NCI-H187 treated with DMSO at 0.1 percent for 48 hours (cell line): ENCODE measurements at regions not wholly inside any gene's neighbourhood (a gene's known extent, or its start where the extent isn't known, plus 50 kb on each side); places are given as distances from the start of the nearest gene placed in this dataset.
A peak's percentile ranks its signal among the peaks of the same experiment; 100 is the strongest.
"Not testable (repeated sequence)": the region's sequence is repeated elsewhere in the genome, so short reads cannot be mapped to it uniquely, and the experiment has no call there.

ENCODE experiments used
- DNase-seq: peaks from one replicate; lab custom pipeline; 2025; lab: John Stamatoyannopoulos, UW

DNA sequence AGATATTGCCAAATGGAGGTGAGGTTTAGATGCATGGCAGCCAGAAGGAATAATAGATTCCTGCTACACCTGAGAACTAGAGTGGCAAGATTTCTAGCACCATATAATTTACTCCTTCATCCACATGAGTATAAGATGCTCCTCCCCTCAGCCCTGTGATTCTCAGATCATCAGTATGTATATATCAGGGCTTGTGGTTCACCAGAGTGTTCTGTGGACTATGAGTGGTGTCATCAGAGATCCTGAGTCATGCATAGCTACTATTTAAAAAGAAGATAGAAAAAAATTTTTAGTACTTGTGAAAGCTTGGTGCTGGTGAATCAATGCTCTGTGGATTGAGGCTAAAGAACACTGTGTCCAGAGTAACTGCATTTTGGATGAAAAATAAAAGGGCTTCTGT is 285.9 kb downstream of the BMP4 start:
- no peak for DNase-seq

DNA sequence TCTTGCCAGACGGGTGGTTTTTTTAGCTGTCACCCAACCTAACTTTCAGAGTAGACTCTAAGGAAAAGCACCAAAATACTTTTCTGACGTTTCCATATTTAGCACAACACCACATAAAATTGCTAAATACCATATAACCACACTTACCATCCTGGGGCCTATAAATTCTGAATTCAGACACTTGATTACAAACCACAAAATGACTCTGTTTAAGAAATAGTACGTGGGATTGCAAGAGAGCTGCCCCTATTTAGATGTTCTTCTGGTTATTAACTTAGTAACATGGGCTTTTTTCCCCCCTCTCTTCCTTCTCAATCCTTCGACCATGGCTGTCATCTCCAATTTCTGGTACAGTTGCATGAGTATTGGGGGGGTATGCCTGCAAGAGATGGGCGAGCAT is 287.7 kb downstream of the BMP4 start:
- no peak for DNase-seq

DNA sequence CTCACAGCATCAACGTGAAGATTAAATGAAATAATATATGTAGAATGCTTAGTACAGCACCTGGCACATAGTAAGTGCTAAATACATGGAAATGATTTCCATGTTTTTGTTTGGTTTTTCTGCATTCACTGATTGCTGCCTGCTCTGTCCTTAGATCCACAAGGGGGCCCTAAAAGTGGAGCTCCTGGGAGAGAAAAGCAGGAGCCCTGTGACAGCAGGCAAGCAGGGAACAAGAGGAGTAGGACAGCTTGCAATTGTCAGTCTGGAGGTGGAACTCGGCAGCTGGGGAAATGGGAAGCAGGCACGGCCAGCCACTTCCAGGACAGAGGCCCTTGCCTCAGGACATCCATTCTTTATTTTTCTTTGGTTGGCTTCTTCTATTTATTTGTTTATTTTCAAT is 292.9 kb downstream of the BMP4 start:
- DNase-seq: no peak

DNA sequence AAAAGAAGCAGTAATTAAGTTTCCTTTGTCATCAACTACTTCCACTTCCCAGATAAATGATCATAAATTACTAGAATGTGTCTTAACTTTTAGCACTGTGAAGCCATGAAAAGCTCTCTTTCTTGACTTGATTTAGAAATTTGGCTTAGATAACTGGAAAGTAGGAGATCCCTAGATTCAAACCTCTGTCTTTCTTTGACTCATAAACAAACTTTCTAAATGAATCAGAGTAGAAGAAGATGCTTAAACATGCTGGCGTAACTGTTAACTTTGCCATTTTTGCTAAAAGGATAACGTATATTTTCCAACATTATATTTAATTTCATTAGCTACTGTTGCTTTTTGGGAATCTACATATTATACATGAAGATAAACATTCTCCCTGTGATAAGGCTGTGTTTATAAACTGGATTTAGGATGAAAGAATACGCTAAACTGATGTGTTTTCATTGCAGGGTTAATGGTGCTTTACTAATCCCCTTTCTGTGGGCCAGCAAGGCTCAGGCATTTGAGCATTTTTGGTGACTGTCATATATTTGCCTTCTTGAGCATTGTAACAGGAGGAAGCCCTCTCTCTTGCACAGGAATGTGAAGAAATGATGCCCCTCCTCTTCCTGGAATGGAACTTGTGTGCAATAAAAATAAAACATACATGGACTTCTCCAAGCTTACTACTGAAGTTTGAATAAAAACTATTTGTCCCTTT is 301.4 kb downstream of the BMP4 start:
- no peak for DNase-seq

DNA sequence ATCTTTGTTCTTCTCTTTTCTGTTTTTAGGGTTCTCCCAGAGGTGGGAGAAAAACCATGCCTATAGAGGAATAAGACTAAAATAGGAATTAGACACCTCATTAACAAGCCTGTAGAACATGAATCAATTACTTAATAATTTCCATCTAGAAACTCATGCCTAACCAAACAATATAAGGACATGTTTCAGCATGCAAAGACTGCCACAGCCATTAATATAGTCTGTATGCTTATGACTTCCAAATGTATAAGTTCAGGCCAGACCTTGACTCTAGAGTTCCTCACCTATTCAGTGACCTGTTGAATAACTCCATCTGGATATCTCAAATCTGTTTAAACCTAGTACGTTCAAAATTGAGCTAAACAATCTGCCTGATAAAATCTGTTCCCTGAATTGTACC is 304.6 kb downstream of the BMP4 start:
- no peak for DNase-seq

DNA sequence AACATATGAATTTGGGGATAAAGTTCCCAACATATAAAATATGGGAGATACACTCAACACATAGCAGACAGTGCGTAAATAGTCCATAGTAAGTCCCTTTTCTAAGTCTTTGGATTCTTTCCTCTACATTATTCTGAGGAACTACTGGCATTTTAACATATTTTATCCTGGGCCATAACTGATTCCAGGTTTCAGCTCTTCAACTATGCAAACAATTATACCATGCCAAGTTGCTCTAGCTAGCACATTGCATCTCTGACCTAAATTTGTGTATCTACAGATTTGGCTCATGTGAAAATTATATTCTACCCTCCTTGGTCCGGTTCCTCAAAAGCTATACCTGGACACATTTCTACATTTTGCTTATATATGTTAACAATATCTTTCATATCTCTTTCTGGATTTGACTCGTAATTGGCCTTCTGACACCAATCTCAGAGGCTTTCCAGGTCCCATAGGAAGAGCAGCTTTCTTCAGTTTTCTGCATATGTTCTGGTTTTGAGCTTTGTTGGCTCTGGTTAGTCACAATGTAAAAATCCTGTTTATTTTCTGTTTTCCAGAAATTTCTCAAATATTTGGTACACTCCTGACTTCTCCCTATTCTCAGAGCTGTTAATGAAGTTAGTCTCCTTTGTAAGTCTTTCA is 305.4 kb downstream of the BMP4 start:
- no peak for DNase-seq

DNA sequence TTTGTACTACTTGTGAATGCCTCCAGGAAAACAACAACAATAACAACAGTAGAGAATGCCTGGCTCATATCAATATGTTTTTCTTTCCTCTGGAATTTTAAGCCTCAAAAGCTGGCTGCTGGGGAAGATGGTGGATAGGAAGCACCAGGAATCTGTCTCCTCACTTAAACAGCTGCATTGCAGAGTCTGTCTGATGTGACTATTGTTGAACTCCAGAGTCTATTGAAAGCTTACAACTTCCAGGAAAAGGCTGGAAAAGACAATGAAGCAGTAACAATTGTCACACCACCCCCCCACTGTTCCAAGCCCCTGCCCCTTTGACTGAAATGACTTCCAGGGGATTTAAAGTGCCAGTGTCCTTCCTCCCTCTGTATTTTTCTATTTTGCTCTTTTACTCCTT is 309.7 kb downstream of the BMP4 start:
- no peak for DNase-seq

DNA sequence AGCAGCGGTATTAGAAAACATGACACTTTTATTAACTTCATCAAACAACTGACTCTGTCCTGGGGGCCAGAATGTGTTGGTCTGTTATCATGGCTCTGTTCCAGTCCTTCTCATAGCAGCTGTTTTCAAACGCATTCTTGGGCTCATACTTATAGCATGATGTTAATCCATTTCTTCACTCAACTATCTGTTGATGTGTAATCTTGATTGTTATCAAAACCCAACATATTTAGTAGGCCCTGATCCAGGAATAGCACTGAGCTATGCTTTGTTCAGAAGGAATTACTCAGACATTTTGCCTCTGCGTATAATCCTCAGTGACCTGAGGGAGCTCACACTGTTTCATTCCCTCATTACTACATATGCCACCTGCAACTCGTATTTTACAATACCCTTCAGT is 315.9 kb downstream of the BMP4 start:
- no peak for DNase-seq

DNA sequence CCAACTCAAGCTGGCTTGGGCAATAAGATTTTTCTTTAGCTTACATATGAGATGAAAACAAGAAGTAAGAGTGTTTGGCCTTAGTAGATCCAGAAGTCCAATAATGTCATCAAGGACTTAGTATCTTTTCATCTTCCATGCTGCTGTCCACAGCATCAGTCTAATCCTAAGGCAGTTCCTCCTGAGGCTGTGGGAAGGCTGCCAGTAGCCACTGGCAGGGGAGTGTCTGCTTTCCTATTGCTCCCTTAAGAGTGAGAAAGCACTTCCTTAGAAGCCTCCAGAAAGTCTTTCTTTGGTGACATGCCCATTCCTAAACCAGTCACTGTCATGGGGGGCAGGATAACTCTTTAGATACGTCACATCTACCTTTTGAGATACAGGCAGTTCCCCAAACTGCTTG is 317.7 kb downstream of the BMP4 start:
- DNase-seq: no peak

DNA sequence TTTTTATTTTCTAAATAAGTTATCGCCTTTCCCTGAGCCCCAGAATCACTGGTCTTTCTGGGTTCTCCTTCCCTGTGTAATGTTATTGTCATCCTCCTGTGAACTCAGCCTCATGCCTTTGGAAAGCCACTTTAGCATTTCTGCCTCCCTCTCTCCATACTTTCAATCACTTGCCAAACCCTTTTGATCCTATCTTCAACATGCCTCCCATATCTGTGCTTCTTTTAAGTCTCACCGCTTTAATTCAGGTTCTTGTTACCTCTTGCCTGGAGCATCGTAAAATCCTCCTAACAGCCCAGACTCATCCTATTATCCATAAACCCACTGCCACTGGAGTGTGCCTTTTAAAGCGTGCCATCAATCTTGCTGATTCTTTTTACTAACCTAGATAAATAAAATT is 321.8 kb downstream of the BMP4 start:
- DNase-seq: no peak

DNA sequence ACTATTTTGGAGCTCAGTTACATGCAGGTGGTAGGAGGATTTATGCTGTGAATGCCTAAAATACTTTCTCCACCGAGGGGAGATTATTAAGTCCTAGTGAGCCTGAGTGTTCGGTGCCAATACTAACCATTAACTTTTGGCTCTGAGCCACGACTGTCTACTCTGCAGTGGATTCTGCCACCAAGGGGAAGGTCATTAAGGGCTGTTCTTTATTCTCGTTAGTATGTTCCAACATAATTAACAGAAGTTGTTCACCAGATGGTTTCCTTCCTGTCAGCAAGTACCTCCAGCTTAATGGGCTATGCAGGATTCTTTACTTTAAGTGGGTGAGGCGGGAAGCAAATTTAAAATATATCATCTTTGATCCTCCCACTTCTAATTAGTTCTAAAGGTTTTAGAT is 326.3 kb downstream of the BMP4 start:
- peak; percentile 63 for DNase-seq

DNA sequence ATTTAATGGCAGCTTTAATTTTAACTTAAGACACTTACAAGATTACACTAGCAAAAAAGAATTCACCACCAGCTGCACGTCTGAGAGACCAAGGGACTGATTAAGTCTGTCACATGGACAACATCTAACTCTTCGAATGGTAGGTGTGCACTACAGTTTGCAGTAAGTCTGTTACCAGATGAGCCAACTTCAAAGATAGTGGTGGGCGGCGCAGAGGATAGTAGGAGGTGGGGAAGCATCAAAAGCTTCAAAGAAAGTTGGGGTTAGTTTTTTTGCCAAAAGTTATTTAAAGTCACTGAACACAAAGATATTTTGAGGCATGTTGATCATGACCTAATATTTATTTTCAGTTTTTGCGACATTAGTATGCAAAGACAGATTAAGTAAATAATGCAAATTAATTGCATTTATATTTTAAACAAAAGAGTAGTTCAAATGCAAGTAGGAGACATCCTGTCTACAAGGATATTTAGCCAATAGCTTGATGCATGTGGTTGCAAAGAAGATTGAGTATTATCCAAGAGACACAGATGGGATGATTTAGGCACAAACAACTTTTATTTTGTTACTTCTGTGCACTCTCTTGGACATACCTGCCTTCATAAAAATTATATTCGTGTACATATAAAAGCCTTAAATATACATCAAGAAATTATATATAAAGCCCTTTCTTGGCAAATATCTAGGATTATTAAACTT is 327.7 kb downstream of the BMP4 start:
- no peak for DNase-seq

DNA sequence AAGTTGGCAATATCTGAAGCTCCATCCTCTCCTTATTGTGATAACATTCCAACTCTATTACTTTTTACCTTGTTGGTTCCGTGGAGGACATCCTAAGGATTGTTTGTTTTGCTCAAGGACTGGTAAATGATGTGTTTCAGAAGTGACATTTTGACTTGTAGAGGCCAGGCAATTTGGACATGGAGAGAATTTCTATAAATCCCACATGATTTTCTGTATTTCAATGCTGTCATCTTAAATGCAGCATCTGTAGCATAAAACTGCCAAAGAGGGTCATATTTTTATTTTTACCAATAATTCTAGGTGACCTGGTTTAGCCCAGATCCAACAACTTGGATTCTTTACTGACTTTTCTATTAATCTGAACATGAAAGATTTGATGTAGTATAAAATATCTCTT is 328.4 kb downstream of the BMP4 start:
- no peak for DNase-seq

DNA sequence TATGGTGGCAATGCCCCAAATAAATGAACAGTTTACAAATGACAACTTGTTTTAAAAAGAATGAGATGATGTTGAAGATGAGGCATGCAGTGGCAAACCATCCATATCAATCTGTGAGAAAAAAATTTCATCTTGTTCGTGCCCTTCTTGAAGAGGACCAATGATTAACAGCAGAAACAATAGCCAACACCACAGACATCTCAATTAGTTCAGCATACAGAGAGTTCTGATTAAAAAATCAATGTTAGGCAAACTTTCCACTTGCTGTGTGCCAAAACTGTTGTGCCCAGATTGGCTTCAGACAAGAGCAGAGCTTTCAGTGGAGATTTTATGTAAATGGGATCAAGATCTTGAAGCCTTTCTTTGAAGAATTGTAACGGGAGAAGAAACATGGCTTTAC is 329.9 kb downstream of the BMP4 start:
- DNase-seq: no peak

DNA sequence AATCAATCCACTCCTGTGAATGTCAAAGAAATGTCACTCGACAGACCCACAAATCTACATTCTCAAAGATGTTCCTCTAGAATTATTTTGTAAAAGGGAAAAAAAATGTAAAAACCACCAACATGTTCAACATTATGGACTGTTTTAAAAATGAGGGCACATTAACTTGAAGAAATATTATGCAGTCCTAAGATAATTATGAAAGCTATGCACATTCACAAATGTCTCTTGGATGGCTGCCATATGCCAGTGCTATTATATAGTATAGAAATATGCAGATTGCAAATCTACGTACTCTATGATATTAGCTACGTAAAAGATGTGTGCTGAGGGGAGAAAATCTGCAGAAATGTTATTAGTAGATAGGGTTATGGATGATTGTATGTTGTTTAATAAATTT is 334.2 kb downstream of the BMP4 start:
- no peak for DNase-seq

DNA sequence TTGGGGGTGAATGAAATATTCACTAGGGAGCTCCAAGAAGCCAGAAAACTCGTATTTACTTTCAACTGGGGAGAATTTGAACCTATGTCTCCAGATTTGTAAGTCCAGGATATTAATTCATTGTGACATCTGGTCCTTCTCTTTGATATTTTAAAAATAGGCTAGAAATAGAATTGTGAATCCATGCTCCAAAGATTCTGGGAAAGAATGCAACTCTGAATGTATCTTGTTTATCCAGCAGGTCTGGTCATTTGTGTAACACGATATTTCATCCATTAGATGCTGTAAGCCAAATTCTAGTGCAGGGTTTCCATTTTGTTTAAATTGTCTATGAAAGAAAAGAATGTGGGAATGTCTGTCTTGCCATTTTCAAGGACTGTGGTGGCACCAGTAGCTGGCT is 334.7 kb downstream of the BMP4 start:
- no peak for DNase-seq

DNA sequence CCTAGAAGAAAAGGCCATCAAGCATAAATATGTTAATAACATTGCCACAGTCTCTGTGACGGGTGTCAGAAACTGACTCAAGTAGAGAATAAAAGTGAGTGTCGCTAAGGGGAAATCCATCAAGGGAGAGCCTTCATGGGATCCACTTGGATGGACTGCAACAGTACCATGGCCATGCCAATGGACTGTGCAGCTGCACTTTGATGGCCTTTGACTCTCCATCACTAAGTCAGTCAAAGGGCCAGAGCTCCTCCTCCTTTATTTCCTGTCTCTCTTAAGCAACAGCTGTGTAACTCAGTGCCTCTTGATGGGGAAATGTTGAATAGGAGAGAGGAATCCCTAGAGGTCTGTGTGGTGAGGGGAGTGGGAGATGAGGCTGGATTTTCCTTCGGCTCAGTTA is 335.2 kb downstream of the BMP4 start:
- no peak for DNase-seq

DNA sequence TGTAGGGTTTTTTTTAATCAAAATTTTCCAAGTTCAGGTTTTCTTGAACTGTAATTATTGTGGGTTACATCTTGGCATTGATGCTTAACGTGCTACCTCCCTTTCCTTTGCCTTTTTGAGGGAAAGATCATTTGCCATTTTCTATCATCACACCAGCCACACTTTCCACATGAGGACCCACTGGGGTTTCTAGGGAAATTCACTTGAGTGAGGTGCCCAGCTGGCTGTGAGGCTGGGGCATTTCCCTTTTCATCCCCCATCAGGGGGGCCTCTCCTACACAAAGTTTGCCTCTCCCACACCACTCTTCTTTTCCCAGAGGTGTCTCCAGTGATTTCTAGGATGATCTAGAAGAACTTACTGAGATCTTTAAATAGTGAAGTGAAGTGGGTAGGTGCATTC is 335.7 kb downstream of the BMP4 start:
- DNase-seq: no peak

DNA sequence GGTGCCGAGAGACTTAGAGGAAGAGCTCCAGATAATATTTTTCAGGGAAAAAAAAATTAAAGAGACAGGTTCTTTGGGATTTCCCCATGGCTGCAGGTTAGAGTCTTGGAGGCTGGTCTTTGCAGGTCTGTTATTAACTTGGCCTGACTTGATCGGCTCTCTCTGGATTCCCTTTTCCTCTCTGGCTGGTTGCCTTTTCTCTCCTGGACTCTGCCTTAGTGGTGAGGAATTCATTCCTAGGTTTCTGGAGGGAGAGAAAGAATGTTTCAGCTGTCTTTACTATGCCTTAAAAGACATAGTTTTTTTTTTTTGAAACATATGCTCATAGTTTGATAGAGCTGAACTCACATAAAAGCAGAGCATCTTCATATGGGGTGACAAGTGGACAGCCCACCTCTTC is 336.3 kb downstream of the BMP4 start:
- DNase-seq: no peak

DNA sequence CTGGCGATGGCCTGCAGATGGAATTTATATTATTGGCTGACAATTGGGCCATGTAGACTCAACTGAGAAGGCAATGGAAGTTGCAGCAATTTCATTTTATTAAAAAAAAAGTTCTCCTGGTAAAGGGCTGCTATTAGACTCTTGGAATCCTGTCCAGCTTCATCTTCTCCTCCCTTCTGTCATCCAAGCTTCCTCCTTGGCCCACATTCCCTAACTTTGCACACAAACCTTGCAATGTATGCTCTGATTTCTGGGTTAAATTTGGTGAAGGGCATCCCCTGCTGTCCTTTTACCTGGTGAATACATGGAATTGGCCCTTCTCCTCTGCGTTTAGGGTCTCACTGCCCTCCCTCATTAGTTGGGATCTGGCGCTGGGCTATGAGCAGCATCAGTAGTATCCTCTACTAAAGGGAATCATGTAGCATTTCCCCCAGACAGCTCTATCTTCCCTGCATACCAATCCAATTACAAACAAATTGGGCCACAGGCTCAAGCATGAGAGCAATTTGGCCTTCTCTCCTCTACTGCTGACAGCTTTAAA is 336.9 kb downstream of the BMP4 start:
- no peak for DNase-seq

DNA sequence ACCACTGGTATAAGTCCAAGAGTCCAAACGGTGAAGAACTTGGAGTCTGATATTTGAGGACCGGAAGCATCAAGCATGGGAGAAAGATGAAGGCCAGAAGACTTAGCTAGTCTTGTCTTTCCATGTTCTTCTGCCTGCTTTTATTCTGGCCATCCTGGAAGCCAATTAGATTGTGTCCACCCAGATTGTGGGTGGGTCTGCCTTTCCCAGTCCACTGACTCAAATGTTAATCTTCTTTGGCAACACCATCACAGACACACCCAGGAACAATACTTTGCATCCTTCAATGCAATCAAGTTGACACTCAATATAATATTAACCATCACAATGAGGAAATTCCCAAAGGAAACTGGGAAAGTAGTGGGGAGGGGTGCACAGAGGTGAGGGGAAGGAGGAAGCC is 340.1 kb downstream of the BMP4 start:
- not testable (repeated sequence) for DNase-seq

DNA sequence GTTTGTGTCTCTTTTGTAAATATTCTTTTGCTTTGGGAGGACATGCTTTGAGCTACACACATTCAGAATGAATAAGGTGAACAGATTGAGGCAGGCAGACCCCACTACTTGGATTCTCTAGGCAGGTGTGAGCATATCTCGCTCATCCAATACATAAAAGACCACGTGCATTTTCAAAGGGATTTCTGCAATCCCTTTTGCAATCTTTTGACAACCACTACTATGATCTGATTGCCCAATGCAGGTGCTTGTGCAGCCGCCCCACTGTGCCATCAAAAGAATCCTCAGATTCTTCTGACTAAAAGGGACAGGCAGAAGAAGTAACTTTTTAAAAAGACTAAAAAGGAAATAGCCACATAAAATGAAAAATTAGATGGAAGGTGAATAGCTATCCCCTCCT is 341.4 kb downstream of the BMP4 start:
- DNase-seq: no peak
